GM18508 (cell line): ENCODE measurements at regions not wholly inside any gene's neighbourhood (a gene's known extent, or its start where the extent isn't known, plus 50 kb on each side); places are given as distances from the start of the nearest gene placed in this dataset.

Experiments used
- ATAC-seq: cut with Tn5 transposase; IDR thresholded peaks from one replicate; pipeline ENCODE4 v1.9.1; 2021; ENCODE audit warnings: moderate number of reproducible peaks; ENCODE audit not compliant: insufficient read depth, unreplicated experiment

- ATAC-seq: no peak
Observed at GRCh38 chr2:212646698-212647366, 108.2 kb upstream of the ERBB4 start.

- ATAC-seq: no peak
Observed at GRCh38 chr2:212644195-212644837, 105.7 kb upstream of the ERBB4 start.

GRCh38 chr2:212640428-212640827, 101.8 kb upstream of the ERBB4 start:
- ATAC-seq: no peak

- ATAC-seq: no peak
Observed at GRCh38 chr2:212638694-212639093, 100.1 kb upstream of the ERBB4 start.

- ATAC-seq: no peak
Observed at GRCh38 chr2:212628586-212628985, 90.0 kb upstream of the ERBB4 start.

GRCh38 chr2:212626371-212626918, 87.8 kb upstream of the ERBB4 start:
- ATAC-seq: no peak

- no peak for ATAC-seq
Observed at GRCh38 chr2:212619954-212620353, 81.4 kb upstream of the ERBB4 start.

GRCh38 chr2:212618636-212619035, 80.0 kb upstream of the ERBB4 start:
- ATAC-seq: no peak

GRCh38 chr2:212610872-212611425, 72.3 kb upstream of the ERBB4 start:
- ATAC-seq: no peak

- no peak for ATAC-seq
Observed at GRCh38 chr2:212609479-212609878, 70.9 kb upstream of the ERBB4 start.

- no peak for ATAC-seq
Observed at GRCh38 chr2:212607080-212607479, 68.5 kb upstream of the ERBB4 start.

GRCh38 chr2:212606232-212606631, 67.6 kb upstream of the ERBB4 start:
- no peak for ATAC-seq

GRCh38 chr2:212596688-212597087, 58.1 kb upstream of the ERBB4 start:
- peak; percentile 38 for ATAC-seq

GRCh38 chr2:212596276-212596675, 57.7 kb upstream of the ERBB4 start:
- ATAC-seq: peak; percentile 13

- ATAC-seq: peak; percentile 38
Observed at GRCh38 chr2:212595036-212595654, 56.5 kb upstream of the ERBB4 start.

GRCh38 chr2:212592695-212593094, 54.1 kb upstream of the ERBB4 start:
- no peak for ATAC-seq
